DND-41 (cell line): ENCODE measurements at regions not wholly inside any gene's neighbourhood (a gene's known extent, or its start where the extent isn't known, plus 50 kb on each side); places are given as distances from the start of the nearest gene placed in this dataset.

Experiments used
- EZH2 ChIP-seq: IDR thresholded peaks from 3 replicates; pipeline ENCODE4 v1.6.1; 2012; ENCODE audit warnings: borderline replicate concordance, low read depth, mild to moderate bottlenecking, moderate library complexity, low read length, inconsistent platforms; ENCODE audit not compliant: severe bottlenecking
- TF ChIP-seq, protein P1 (sequence below): IDR thresholded peaks from 2 replicates; pipeline ENCODE4 v1.5.1; 2012; ENCODE audit warnings: borderline replicate concordance, low read length, moderate library complexity, mild to moderate bottlenecking; ENCODE audit not compliant: poor library complexity, severe bottlenecking; ENCODE audit errors: extremely low read depth

DNA sequence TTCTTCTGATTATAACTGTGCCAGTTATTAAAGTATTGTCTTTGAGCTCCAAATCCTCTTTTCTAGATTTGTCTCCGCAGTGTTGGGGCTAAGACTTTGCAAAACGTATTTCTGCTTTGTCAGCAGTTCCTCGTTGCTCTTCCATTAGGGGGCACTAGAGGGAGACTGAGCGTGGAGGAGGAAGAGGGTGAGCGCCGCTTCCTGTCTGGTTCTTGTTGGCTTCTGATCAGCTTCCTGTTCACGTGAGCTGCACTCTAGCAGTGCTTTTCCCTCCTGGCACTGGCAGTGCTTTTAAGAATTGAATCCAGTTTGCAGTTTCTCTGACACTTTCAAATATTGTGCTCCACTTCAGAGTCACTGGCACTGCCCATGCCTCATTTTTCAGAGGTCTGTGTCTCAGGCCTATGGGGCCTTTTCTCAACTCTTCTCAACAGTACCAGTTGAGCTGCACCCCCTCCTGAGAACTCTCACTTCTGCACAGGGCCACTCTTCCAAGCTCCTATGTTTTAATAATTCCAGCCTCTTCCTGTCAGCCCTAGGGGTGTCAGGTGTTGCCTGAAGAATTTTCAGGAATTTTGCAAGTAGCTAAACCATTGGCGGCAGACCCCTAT lies 54.4 kb upstream of the LCORL start:
- TF ChIP-seq, protein P1, sequence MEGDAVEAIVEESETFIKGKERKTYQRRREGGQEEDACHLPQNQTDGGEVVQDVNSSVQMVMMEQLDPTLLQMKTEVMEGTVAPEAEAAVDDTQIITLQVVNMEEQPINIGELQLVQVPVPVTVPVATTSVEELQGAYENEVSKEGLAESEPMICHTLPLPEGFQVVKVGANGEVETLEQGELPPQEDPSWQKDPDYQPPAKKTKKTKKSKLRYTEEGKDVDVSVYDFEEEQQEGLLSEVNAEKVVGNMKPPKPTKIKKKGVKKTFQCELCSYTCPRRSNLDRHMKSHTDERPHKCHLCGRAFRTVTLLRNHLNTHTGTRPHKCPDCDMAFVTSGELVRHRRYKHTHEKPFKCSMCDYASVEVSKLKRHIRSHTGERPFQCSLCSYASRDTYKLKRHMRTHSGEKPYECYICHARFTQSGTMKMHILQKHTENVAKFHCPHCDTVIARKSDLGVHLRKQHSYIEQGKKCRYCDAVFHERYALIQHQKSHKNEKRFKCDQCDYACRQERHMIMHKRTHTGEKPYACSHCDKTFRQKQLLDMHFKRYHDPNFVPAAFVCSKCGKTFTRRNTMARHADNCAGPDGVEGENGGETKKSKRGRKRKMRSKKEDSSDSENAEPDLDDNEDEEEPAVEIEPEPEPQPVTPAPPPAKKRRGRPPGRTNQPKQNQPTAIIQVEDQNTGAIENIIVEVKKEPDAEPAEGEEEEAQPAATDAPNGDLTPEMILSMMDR = peak; percentile 70
- TF ChIP-seq EZH2 = no peak
